ENCODE measurements at regions not wholly inside any gene's neighbourhood (a gene's known extent, or its start where the extent isn't known, plus 50 kb on each side); places are given as distances from the start of the nearest gene placed in this dataset.

- TF ChIP-seq POLR2A (IDR thresholded peaks at IDR 0.05; ENCODE audit: low read depth) (no peak), POLR2AphosphoS5 (IDR thresholded peaks at IDR 0.05) (no peak)
- TF ChIP-seq, protein P1, sequence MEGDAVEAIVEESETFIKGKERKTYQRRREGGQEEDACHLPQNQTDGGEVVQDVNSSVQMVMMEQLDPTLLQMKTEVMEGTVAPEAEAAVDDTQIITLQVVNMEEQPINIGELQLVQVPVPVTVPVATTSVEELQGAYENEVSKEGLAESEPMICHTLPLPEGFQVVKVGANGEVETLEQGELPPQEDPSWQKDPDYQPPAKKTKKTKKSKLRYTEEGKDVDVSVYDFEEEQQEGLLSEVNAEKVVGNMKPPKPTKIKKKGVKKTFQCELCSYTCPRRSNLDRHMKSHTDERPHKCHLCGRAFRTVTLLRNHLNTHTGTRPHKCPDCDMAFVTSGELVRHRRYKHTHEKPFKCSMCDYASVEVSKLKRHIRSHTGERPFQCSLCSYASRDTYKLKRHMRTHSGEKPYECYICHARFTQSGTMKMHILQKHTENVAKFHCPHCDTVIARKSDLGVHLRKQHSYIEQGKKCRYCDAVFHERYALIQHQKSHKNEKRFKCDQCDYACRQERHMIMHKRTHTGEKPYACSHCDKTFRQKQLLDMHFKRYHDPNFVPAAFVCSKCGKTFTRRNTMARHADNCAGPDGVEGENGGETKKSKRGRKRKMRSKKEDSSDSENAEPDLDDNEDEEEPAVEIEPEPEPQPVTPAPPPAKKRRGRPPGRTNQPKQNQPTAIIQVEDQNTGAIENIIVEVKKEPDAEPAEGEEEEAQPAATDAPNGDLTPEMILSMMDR (IDR thresholded peaks at IDR 0.05): no peak
Observed at GRCh38 chr3:192082730-192083660, 622.0 kb downstream of the PYDC2 start.

All from esophagus muscularis mucosa (tissue), 3 donors.